Endothelial cell (in vitro differentiated cells): ENCODE measurements at regions not wholly inside any gene's neighbourhood (a gene's known extent, or its start where the extent isn't known, plus 50 kb on each side); places are given as distances from the start of the nearest gene placed in this dataset.
"Not testable (repeated sequence)": the region's sequence is repeated elsewhere in the genome, so short reads cannot be mapped to it uniquely, and the experiment has no call there.

Experiments
- DNase-seq: peaks from one replicate; pipeline ENCODE4 v3.0.0; 2021; ENCODE audit warnings: low spot score
- H3K27ac Mint-ChIP-seq: one replicate; pipeline ENCODE4 v1.8.0; 2021; ENCODE audit warnings: mixed read lengths, inconsistent platforms; ENCODE audit not compliant: unreplicated experiment
- H3K27me3 Mint-ChIP-seq: one replicate; pipeline ENCODE4 v1.8.0; 2021; ENCODE audit warnings: mild to moderate bottlenecking, moderate library complexity, mixed read lengths, inconsistent platforms; ENCODE audit not compliant: unreplicated experiment
- H3K36me3 Mint-ChIP-seq: one replicate; pipeline ENCODE4 v1.8.0; 2021; ENCODE audit warnings: mild to moderate bottlenecking, low read depth, mixed read lengths, inconsistent platforms; ENCODE audit not compliant: unreplicated experiment
- H3K4me1 Mint-ChIP-seq: one replicate; pipeline ENCODE4 v1.8.0; 2021; ENCODE audit warnings: mild to moderate bottlenecking, mixed read lengths, inconsistent platforms; ENCODE audit not compliant: unreplicated experiment
- H3K4me3 Mint-ChIP-seq: one replicate; pipeline ENCODE4 v1.8.0; 2021; ENCODE audit warnings: mild to moderate bottlenecking, mixed read lengths, inconsistent platforms; ENCODE audit not compliant: unreplicated experiment
- H3K9me3 Mint-ChIP-seq: one replicate; pipeline ENCODE4 v1.8.0; 2021; ENCODE audit warnings: mixed read lengths, inconsistent platforms; ENCODE audit not compliant: unreplicated experiment
- CTCF ChIP-seq: fragments of 200-600 bp; sonication (generic); IDR thresholded peaks from one replicate; pipeline ENCODE4 v1.5.0; 2021; ENCODE audit warnings: antibody characterized with exemption; ENCODE audit not compliant: unreplicated experiment

- no peak overlapping the region for H3K4me3 Mint-ChIP-seq
- H3K27ac Mint-ChIP-seq: no peak overlapping the region
- no peaks in the 10 kb centered on the region for H3K9me3 Mint-ChIP-seq
- no peaks in the 10 kb centered on the region for H3K27me3 Mint-ChIP-seq
- TF ChIP-seq CTCF: no peak
- no peaks in the 10 kb centered on the region for H3K36me3 Mint-ChIP-seq
- DNase-seq: no peak
- no peaks in the 10 kb centered on the region for H3K4me1 Mint-ChIP-seq
These were observed 118.1 kb upstream of the GCFC2 start for GRCh38 chr2:75828826-75829225.

- not testable (repeated sequence) for H3K27ac Mint-ChIP-seq, H3K36me3 Mint-ChIP-seq, H3K9me3 Mint-ChIP-seq, H3K4me3 Mint-ChIP-seq, H3K4me1 Mint-ChIP-seq, DNase-seq, H3K27me3 Mint-ChIP-seq
These were observed 112.8 kb upstream of the GCFC2 start for GRCh38 chr2:75823515-75823914.

- Mint-ChIP-seq H3K4me3 (no peak overlapping the region), H3K9me3 (no peaks in the 10 kb centered on the region), H3K4me1 (no peaks in the 10 kb centered on the region), H3K36me3 (no peaks in the 10 kb centered on the region), H3K27me3 (no peaks in the 10 kb centered on the region), H3K27ac (no peak overlapping the region)
- DNase-seq: no peak
- TF ChIP-seq CTCF: no peak
These were observed 111.6 kb upstream of the GCFC2 start for GRCh38 chr2:75822336-75822735.

- no peaks in the 10 kb centered on the region for H3K27me3 Mint-ChIP-seq
- no peak overlapping the region for H3K4me3 Mint-ChIP-seq
- TF ChIP-seq CTCF: no peak
- no peaks in the 10 kb centered on the region for H3K36me3 Mint-ChIP-seq
- no peak for DNase-seq
- no peaks in the 10 kb centered on the region for H3K4me1 Mint-ChIP-seq
- no peak overlapping the region for H3K27ac Mint-ChIP-seq
- no peaks in the 10 kb centered on the region for H3K9me3 Mint-ChIP-seq
These were observed 110.0 kb upstream of the GCFC2 start for GRCh38 chr2:75820693-75821092.

- H3K9me3 Mint-ChIP-seq: no peaks in the 10 kb centered on the region
- no peaks in the 10 kb centered on the region for H3K36me3 Mint-ChIP-seq
- H3K4me1 Mint-ChIP-seq: no peaks in the 10 kb centered on the region
- H3K27ac Mint-ChIP-seq: no peak overlapping the region
- H3K27me3 Mint-ChIP-seq: no peaks in the 10 kb centered on the region
- DNase-seq: no peak
- H3K4me3 Mint-ChIP-seq: no peak overlapping the region
- TF ChIP-seq CTCF: no peak
These were observed 100.1 kb upstream of the GCFC2 start for GRCh38 chr2:75810611-75811330.
